ENCODE measurements at regions not wholly inside any gene's neighbourhood (a gene's known extent, or its start where the extent isn't known, plus 50 kb on each side); places are given as distances from the start of the nearest gene placed in this dataset.
"Not testable (repeated sequence)": the region's sequence is repeated elsewhere in the genome, so short reads cannot be mapped to it uniquely, and the experiment has no call there.

GRCh38 chr4:33501587-33501986 lies 2742.7 kb downstream of the ARAP2 start:
- not testable (repeated sequence) for TF ChIP-seq CTCF, EZH2phosphoT487, EZH2 (IDR thresholded peaks at IDR 0.05)

Measured in neural progenitor cell (in vitro differentiated cells).